LoVo (cell line): ENCODE measurements at regions not wholly inside any gene's neighbourhood (a gene's known extent, or its start where the extent isn't known, plus 50 kb on each side); places are given as distances from the start of the nearest gene placed in this dataset.
"Not testable (repeated sequence)": the region's sequence is repeated elsewhere in the genome, so short reads cannot be mapped to it uniquely, and the experiment has no call there.

Source experiments
- DNase-seq: peaks from one replicate; pipeline ENCODE4 v3.0.0-alpha.2; 2016; ENCODE audit warnings: low spot score

GRCh38 chr3:109804697-109805096 is 467.4 kb upstream of the DPPA4 start:
- no peak for DNase-seq

DNA sequence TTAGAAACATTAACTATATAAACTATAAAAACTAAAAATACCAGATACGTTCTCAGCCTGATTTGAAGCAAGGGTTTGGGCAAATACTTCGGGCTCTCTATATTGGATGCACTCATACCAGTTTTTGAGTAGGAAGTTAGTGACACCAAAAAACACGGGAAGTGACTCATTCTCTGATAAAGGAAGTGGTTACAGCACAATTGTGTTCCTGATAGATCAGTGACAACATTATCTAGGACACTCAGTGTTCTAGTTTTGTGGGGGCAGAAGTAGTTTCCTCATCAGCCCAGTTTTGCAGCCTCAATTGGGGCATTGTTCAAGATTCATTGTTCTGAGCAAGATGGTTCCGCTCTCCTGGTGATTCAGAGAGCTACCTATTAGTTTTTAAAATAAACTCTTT is 469.6 kb upstream of the DPPA4 start:
- no peak for DNase-seq

DNA sequence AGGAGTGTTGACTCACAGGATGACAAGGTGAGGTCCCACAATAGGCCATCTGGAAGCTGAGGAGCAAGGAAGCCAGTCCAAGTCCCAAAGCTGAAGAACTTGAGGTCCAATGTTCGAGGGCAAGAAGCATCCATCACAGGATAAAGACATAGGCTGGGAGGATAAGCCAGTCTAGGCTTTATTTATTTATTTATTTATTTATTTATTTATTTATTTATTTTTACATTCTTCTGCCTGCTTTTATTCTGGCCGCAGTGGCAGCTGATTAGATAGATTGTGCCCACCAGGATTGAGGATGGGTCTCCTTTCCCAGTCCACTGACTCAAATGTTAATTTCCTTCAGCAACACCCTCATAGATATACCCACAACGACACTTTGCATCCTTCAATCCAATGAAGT is 472.2 kb upstream of the DPPA4 start:
- DNase-seq: no peak

- DNase-seq: no peak
Measured at GRCh38 chr3:109818081-109818480, 480.7 kb upstream of the DPPA4 start.

DNA sequence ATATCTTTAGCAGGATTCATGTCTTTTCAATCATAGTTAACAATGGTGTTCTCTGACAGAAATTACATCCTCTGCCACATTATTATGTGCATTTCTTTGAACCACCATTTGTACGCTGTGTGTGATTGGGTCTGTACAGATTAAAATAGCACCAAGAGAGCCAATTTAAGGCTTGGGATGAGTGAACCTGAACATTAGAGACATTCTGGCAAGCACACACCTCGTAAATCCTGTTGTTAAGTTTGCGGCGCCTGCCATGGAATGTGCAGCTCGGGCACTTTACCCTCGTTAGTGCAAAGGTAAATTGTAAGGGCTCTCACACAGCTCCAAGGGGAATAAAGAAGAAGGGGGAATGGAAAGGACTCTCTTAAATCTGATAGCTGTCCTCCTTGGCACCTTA is 482.4 kb upstream of the DPPA4 start:
- no peak for DNase-seq

GRCh38 chr3:109825971-109826810 is 488.8 kb upstream of the DPPA4 start:
- no peak for DNase-seq

GRCh38 chr3:109831403-109831802 is 494.1 kb upstream of the DPPA4 start:
- DNase-seq: no peak

- no peak for DNase-seq
Measured at GRCh38 chr3:109835958-109836357, 498.6 kb upstream of the DPPA4 start.

- no peak for DNase-seq
Measured at GRCh38 chr3:109851854-109852253, 514.5 kb upstream of the DPPA4 start.

- no peak for DNase-seq
Measured at GRCh38 chr3:109852283-109852682, 514.9 kb upstream of the DPPA4 start.

DNA sequence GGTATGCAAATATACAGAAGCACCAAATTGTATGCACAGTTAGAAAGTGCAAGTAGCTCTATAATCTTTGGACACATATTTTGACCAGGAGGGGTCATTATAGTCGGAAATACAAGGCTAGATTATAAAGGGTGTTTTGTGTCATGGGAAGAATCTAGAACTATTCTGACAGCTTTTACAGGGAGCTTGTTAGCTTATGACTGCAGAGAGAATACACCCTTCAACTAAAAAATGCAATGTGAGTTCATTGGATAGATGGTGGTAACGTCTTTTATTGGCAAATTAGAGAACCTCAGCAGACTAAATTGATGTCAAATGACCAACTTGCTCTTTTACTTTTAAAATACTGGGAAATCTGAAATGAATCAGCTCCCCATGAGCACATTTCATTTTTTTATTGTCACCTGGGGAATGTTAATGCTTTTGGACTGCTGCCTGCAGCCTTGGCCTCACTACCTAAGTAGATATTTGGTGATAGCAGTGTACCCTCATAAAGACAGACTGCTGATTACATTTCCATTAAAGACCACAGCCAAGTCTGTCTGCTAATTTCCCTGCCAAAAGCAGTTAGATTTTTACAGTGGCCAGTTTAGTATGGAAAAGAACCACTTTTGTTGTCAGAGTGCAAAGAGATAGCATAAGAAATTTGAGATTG is 515.9 kb upstream of the DPPA4 start:
- DNase-seq: no peak

DNA sequence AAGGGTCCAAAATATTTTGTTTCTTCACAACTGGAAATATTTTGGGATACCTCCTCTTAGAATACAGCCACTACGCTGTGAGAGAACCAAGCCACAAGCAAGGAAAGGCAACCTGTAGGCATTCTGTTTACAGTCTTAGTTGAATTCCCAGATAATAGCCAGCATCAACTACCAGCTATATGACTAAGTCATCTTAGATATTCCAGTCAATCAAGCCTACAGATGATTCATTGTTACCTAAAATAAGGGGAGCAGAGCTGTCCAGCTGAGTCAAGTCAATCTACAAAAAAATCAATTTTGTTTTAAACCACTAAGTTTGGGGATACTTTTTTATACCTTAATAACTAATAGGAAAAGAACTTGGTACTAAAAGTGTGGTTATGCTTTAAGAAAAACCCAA is 526.4 kb upstream of the DPPA4 start:
- no peak for DNase-seq

GRCh38 chr3:109864452-109864851 is 527.1 kb upstream of the DPPA4 start:
- DNase-seq: no peak

- DNase-seq: no peak
Measured at GRCh38 chr3:109869586-109869985, 532.2 kb upstream of the DPPA4 start.

DNA sequence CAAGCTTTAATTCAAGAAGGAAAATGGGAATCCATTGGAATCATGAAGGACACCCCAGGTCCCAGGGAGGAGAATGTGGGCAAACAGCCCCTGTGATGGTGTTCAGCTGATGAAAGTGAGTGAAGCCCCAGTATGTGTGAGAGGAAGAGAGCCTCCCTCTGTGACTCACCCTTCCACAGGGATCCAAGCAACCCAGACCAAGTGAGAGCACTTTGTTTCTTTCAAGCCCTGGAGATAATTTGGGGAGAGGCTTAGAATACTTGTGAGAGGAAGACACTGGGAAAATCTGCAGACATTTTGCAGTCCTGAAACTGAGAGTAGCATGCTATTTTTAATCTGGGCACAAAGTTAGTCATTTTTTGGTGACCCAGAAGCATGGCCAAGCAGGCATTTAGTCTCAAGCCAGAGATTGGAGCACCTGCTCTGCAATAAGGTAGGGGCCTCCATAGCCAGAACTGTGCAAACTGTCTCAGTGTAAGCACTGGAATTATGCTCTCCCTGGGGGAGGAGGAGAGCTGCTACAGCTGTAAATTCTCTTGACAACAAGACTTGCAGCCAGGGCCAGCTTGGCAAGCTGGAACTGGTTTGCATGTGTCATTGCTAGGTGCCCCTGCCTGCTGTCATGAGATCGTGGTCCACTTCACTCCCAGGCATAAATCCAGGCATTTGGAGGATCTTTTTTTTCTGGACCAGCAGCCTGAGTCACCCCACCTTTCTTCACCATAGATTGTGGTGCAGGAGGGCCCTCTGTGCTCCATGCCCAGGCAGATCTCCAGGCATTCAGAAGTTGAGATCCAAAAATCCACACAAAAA is 537.8 kb upstream of the DPPA4 start:
- no peak for DNase-seq

DNA sequence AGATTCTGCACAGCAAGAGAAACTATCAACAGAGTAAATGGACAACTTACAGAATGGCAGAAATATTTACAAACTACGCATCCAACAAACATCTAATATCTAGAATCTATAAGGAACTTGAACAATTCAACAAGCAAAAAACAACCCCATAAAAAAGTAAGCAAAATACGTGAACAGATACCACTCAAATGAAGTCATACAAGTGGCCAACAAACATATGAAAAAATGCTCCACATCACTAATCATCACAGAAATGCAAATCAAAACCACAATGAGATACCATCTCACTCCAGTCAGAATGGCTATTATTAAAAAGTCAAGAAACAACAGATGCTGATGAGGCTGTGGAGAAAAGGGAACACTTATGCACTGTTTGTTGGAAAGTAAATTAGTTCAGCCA is 540.3 kb upstream of the DPPA4 start:
- not testable (repeated sequence) for DNase-seq

DNA sequence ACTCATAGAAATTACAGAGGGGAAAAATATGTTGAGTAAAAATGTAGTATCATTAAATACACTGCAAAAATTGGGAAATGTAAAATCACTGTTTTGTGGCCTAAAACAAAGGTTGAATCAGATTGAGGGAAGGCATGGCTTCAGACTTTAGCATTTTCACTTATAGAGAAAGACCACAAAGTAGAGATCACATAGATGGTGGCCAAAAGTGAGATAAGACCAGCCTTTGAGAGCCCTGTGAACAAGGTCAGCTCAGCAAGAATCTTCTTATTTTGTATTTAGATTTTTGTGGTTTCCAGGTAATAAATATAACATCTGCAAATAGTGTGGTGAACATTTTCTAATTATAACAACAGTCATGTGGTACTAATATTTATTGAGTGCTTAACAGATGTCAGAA is 544.8 kb upstream of the DPPA4 start:
- DNase-seq: no peak

DNA sequence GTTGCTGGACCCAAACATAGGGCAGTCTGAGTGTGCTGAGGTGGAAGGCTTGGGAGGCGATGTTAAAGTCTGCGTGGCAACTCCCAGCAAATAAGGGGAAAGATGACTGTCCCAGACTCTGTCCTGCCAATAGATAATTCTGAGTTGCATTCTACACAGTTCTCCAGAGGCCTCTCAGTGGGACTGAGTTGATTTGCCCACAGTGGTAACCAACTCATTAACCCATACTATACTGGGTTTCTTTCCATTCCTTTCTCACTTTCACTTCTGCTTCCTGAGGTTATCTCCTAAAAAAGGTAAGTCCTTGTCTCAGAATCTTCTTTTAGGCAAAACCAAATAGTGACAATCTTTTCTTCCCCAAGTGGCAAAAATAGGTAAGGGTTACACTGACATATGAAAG is 549.9 kb upstream of the DPPA4 start:
- DNase-seq: no peak

GRCh38 chr3:109888026-109888425 is 550.7 kb upstream of the DPPA4 start:
- no peak for DNase-seq

DNA sequence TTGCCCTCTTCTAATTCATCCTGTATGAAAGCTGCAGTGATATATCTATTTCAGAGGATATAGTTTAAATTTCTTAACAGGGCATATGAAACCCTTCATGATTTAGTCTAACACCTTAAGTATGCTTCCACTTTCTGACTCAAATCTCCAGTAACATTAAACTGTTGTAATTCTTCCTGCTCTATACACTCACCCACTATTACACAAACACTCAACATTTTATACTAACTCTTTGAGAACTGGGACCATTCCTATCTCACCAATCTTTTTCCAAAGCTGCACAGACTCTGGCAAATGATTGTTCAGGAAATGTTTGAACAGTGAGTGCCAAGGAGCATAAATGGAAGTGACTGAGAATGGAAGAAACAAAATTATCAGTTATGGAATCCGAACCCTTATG is 560.4 kb upstream of the DPPA4 start:
- DNase-seq: no peak

DNA sequence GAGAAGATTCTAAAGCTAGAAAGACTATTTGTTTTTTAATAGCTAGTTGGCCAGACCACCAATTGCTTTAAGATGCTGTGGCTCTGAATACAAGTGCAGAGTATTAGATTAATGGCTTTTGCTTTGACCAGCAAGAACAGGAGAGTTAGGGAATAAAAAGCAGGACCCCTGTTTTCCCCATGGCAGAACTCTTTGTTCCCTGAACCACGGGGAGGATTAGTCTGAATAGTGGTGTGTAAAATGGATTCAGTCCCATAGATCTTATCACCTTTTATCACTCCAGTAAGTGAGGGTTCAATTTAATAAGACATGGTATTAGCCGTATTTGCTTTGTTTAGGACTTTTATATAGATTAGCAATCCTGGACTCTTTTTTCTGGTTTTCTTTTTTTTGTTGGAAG is 562.6 kb upstream of the DPPA4 start:
- no peak for DNase-seq

DNA sequence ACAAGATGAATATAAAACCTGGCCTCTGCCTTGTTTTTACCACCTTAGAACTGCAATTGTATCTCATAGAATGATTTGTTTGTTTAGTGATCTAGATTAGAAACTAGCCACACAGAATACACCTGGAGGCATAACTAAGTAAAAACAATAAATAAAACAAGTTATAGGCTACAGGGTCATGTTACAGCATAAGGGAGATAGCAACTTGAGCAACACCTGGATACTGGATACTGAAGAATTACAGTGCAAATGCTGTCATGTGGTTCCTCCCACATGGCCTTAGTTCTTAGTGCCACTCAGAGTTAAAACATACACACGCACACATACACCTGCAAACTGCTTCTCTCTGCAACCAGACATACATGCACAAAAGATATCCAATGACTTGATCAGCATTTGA is 563.4 kb upstream of the DPPA4 start:
- no peak for DNase-seq

DNA sequence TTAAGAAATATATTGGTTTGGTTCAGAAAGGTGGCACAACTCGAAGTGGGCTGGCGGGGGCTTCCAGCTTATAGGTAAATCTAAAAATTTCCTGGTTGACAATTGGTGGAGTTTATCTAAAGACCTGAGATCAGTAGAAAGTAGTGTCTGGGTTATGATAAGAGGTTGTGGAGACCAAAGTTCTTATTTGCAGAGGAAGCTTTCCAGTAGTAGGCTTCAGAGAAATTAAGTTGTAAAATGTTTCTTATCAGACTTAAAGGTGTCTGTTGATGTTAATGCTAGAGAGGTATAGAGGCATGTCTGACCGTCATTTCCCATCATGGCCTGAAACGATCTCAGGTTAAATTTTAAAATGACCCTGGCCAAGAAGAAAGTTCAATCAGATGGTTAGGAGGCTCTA is 565.2 kb upstream of the DPPA4 start:
- DNase-seq: no peak
